ENCODE measurements at regions not wholly inside any gene's neighbourhood (a gene's known extent, or its start where the extent isn't known, plus 50 kb on each side); places are given as distances from the start of the nearest gene placed in this dataset.
"Not testable (repeated sequence)": the region's sequence is repeated elsewhere in the genome, so short reads cannot be mapped to it uniquely, and the experiment has no call there.

- no peak for DNase-seq (ENCODE audit: low read depth)
Observed at GRCh38 chr11:127864861-127865260, 722.5 kb downstream of the ETS1 start.

GRCh38 chr11:127862406-127862805 is 725.0 kb downstream of the ETS1 start:
- no peak for DNase-seq (ENCODE audit: low read depth)

GRCh38 chr11:127859941-127860354 is 727.4 kb downstream of the ETS1 start:
- DNase-seq (ENCODE audit: low read depth) = no peak

GRCh38 chr11:127844876-127845275 is 742.5 kb downstream of the ETS1 start:
- no peak for DNase-seq (ENCODE audit: low read depth)

GRCh38 chr11:127843483-127844396 is 743.6 kb downstream of the ETS1 start:
- DNase-seq (ENCODE audit: low read depth) = peak; percentile 3

- DNase-seq (ENCODE audit: low read depth) = no peak
Observed at GRCh38 chr11:127825183-127825582, 762.2 kb downstream of the ETS1 start.

GRCh38 chr11:127818625-127819024 is 768.7 kb downstream of the ETS1 start:
- no peak for DNase-seq (ENCODE audit: low read depth)

GRCh38 chr11:127816962-127817361 is 770.4 kb downstream of the ETS1 start:
- no peak for DNase-seq (ENCODE audit: low read depth)

- DNase-seq (ENCODE audit: low read depth) = no peak
Observed at GRCh38 chr11:127815331-127815730, 772.0 kb downstream of the ETS1 start.

- no peak for DNase-seq (ENCODE audit: low read depth)
Observed at GRCh38 chr11:127806501-127806900, 780.9 kb downstream of the ETS1 start.

GRCh38 chr11:127805771-127806170 is 781.6 kb downstream of the ETS1 start:
- DNase-seq (ENCODE audit: low read depth) = no peak

- no peak for DNase-seq (ENCODE audit: low read depth)
Observed at GRCh38 chr11:127804747-127805400, 782.5 kb downstream of the ETS1 start.

- DNase-seq (ENCODE audit: low read depth) = no peak
Observed at GRCh38 chr11:127803755-127804154, 783.6 kb downstream of the ETS1 start.

GRCh38 chr11:127800989-127801688 is 786.2 kb downstream of the ETS1 start:
- DNase-seq (ENCODE audit: low read depth) = no peak

- no peak for DNase-seq (ENCODE audit: low read depth)
Observed at GRCh38 chr11:127795326-127795725, 792.0 kb downstream of the ETS1 start.

GRCh38 chr11:127791844-127792243 is 791.3 kb upstream of the KIRREL3 start:
- no peak for DNase-seq (ENCODE audit: low read depth)

- DNase-seq (ENCODE audit: low read depth) = no peak
Observed at GRCh38 chr11:127790592-127790991, 790.0 kb upstream of the KIRREL3 start.

- DNase-seq (ENCODE audit: low read depth) = no peak
Observed at GRCh38 chr11:127789927-127790326, 789.4 kb upstream of the KIRREL3 start.

- DNase-seq (ENCODE audit: low read depth) = not testable (repeated sequence)
Observed at GRCh38 chr11:127772938-127773337, 772.4 kb upstream of the KIRREL3 start.

GRCh38 chr11:127768931-127769330 is 768.4 kb upstream of the KIRREL3 start:
- DNase-seq (ENCODE audit: low read depth) = not testable (repeated sequence)

- no peak for DNase-seq (ENCODE audit: low read depth)
Observed at GRCh38 chr11:127766734-127767133, 766.2 kb upstream of the KIRREL3 start.

GRCh38 chr11:127738771-127739286 is 738.3 kb upstream of the KIRREL3 start:
- no peak for DNase-seq (ENCODE audit: low read depth)

Data from T-helper 22 cell (primary cell).